PFSK-1 (cell line): ENCODE measurements at regions not wholly inside any gene's neighbourhood (a gene's known extent, or its start where the extent isn't known, plus 50 kb on each side); places are given as distances from the start of the nearest gene placed in this dataset.

Experiments
- FOXP2 ChIP-seq: optimal IDR thresholded peaks from 2 replicates; pipeline ENCODE3; 2011; ENCODE audit warnings: borderline replicate concordance, control low read depth, inconsistent platforms; ENCODE audit not compliant: insufficient read depth; ENCODE audit errors: extremely low read length, extremely low read depth
- POLR2AphosphoS5 ChIP-seq: IDR thresholded peaks from 2 replicates; pipeline ENCODE4 v1.6.1; 2012; ENCODE audit warnings: low read depth, mild to moderate bottlenecking, control low read depth, low read length, moderate library complexity
- REST ChIP-seq, 2 experiments: IDR thresholded peaks; 2 replicates each; pipeline versions ENCODE4 v1.6.1 to v1.8.0; 2011 to 2012; ENCODE audit warnings: low read depth in 2 of 2, low read length in 2 of 2, control low read depth in 1 of 2, inconsistent platforms in 1 of 2, mild to moderate bottlenecking in 1 of 2, moderate library complexity in 1 of 2; ENCODE audit not compliant: insufficient read depth in 1 of 2
- SIN3A ChIP-seq: IDR thresholded peaks from 2 replicates; pipeline ENCODE4 v1.6.1; 2012; ENCODE audit warnings: mild to moderate bottlenecking, low read length, moderate library complexity, borderline replicate concordance; ENCODE audit not compliant: insufficient read depth
- TAF1 ChIP-seq: IDR thresholded peaks from 2 replicates; pipeline ENCODE4 v1.6.1; 2012; ENCODE audit warnings: low read length, control low read depth, borderline replicate concordance; ENCODE audit not compliant: insufficient read depth

GRCh38 chr4:27490315-27490714 lies 629.7 kb downstream of the STIM2 start:
- TF ChIP-seq POLR2AphosphoS5 = no peak
- no peak for TF ChIP-seq TAF1
- TF ChIP-seq FOXP2 = no peak
- no peak for TF ChIP-seq REST (IDR thresholded peaks at IDR 0.05; ENCODE audit: insufficient read depth in 1 of 2, low read depth in 2 of 2, low read length in 2 of 2)
- no peak for TF ChIP-seq SIN3A

- no peak for TF ChIP-seq REST (IDR thresholded peaks at IDR 0.05; ENCODE audit: insufficient read depth in 1 of 2, low read depth in 2 of 2, low read length in 2 of 2)
- no peak for TF ChIP-seq TAF1
- TF ChIP-seq FOXP2 = no peak
- no peak for TF ChIP-seq POLR2AphosphoS5
- TF ChIP-seq SIN3A = no peak
Measured at GRCh38 chr4:27490766-27491165, 630.1 kb downstream of the STIM2 start.

GRCh38 chr4:27506401-27506800 lies 645.8 kb downstream of the STIM2 start:
- no peak for TF ChIP-seq FOXP2
- TF ChIP-seq POLR2AphosphoS5 = no peak
- no peak for TF ChIP-seq SIN3A
- no peak for TF ChIP-seq REST (IDR thresholded peaks at IDR 0.05; ENCODE audit: insufficient read depth in 1 of 2, low read depth in 2 of 2, low read length in 2 of 2)
- no peak for TF ChIP-seq TAF1

- TF ChIP-seq POLR2AphosphoS5 (no peak), FOXP2 (no peak), SIN3A (no peak), TAF1 (no peak), REST (IDR thresholded peaks at IDR 0.05; ENCODE audit: insufficient read depth in 1 of 2, low read depth in 2 of 2, low read length in 2 of 2) (no peak)
Measured at GRCh38 chr4:27514711-27515110, 654.1 kb downstream of the STIM2 start.

GRCh38 chr4:27515140-27515539 lies 654.5 kb downstream of the STIM2 start:
- TF ChIP-seq TAF1 (no peak), FOXP2 (no peak), POLR2AphosphoS5 (no peak), REST (IDR thresholded peaks at IDR 0.05; ENCODE audit: insufficient read depth in 1 of 2, low read depth in 2 of 2, low read length in 2 of 2) (no peak), SIN3A (no peak)
